Suprapubic skin (tissue), 3 donors: ENCODE measurements at regions not wholly inside any gene's neighbourhood (a gene's known extent, or its start where the extent isn't known, plus 50 kb on each side); places are given as distances from the start of the nearest gene placed in this dataset.

Experiments used
- POLR2A ChIP-seq, 2 donors: fragments of 450-650 bp; IDR thresholded peaks; one replicate each; pipeline ENCODE4 v1.6.1; 2017; ENCODE audit warnings: antibody characterized with exemption in 2 of 2, mild to moderate bottlenecking in 2 of 2, moderate library complexity in 2 of 2
- TF ChIP-seq, protein P1 (sequence below), 2 donors: fragments of 200-600 bp in 1 of 2; fragments of 450-650 bp in 1 of 2; sonication (generic) in 1 of 2; IDR thresholded peaks; one replicate each; pipeline ENCODE4 v1.5.1; 2016 to 2019; ENCODE audit warnings: antibody characterized with exemption in 2 of 2, mild to moderate bottlenecking in 1 of 2, moderate library complexity in 1 of 2

DNA sequence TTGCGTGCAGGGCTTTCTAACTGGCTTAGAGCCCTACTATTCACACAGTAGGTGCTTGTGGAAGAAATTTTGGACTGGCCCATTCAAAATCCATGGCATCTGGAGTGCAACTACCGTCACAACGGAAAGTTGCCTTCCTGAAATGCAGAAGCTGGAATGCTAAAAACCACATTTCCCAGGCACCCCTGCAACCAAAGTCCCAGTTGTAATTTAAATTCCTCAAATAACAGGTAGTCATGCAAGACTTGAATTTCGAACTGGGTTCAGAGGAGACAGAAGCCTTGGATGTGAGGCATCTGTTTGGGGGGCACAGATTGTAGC, 186.7 kb downstream of the TOMM20 start:
- TF ChIP-seq POLR2A (IDR thresholded peaks at IDR 0.05) = no peak
- TF ChIP-seq, protein P1, sequence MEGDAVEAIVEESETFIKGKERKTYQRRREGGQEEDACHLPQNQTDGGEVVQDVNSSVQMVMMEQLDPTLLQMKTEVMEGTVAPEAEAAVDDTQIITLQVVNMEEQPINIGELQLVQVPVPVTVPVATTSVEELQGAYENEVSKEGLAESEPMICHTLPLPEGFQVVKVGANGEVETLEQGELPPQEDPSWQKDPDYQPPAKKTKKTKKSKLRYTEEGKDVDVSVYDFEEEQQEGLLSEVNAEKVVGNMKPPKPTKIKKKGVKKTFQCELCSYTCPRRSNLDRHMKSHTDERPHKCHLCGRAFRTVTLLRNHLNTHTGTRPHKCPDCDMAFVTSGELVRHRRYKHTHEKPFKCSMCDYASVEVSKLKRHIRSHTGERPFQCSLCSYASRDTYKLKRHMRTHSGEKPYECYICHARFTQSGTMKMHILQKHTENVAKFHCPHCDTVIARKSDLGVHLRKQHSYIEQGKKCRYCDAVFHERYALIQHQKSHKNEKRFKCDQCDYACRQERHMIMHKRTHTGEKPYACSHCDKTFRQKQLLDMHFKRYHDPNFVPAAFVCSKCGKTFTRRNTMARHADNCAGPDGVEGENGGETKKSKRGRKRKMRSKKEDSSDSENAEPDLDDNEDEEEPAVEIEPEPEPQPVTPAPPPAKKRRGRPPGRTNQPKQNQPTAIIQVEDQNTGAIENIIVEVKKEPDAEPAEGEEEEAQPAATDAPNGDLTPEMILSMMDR (IDR thresholded peaks at IDR 0.05) = no peak
